HG03060 (cell line): ENCODE measurements at regions not wholly inside any gene's neighbourhood (a gene's known extent, or its start where the extent isn't known, plus 50 kb on each side); places are given as distances from the start of the nearest gene placed in this dataset.

Experiments used
- ATAC-seq: cut with Tn5 transposase; IDR thresholded peaks from one replicate; pipeline ENCODE4 v1.9.1; 2021; ENCODE audit warnings: low read depth, moderate number of reproducible peaks; ENCODE audit not compliant: unreplicated experiment

DNA sequence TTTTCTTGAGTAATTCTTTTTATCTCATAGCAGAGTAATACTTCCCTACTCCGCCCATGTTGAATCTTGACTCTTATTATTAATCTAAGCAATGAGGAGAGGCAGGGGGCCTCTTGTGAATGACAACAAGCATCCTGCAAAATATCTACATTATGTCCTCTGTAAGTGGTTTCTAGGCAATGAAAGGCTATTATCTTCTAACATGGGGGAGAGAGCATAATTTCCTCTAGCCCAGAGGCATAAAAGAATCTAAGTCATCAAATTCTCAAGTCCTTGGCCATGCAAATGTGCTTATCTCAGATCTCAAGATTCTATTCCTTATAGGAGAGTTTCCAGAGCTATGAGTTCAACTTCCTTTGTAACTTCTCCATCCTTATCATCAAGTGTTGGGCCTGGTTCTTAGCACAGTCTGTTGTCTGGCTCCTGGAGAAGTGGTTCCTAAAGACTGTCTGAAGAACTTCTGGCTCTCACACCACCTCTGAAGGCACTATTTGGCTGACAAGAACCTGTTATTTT is 423.1 kb upstream of the INTU start:
- ATAC-seq, result no peak

DNA sequence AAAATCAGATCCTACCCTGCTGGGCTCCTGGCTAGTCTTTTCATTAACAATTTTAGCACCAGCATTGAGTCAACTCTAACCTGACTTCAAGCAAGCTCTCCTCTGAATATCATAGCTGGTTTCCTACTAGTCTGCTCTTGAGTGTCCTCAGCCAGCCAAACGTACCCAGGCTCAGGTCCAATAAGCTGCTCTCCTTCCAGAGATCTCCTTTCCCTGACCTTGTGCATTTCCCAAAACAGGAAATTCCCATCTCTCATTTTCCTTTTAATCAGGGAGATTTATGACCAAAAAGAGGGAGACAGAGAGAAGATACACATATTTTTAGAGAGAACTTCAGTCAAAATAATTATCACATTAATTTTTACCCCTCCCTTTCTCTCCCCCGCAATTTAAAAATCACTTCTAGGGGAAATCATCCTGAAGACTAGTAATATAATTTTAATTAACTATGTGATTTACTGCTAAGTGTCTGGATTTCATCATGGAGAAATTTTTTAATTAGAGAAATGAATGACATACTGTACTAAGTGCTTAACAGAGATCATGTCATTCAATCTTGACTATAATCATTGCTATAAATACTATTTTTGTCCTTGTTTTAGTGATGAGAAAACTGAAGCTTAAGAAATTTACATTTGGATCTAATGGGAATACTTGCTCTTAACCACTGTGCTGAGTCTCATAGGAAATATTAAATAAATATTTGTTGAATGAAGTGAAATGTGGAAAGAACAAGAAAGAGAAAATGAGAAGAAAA is 421.7 kb upstream of the INTU start:
- ATAC-seq, result no peak

DNA sequence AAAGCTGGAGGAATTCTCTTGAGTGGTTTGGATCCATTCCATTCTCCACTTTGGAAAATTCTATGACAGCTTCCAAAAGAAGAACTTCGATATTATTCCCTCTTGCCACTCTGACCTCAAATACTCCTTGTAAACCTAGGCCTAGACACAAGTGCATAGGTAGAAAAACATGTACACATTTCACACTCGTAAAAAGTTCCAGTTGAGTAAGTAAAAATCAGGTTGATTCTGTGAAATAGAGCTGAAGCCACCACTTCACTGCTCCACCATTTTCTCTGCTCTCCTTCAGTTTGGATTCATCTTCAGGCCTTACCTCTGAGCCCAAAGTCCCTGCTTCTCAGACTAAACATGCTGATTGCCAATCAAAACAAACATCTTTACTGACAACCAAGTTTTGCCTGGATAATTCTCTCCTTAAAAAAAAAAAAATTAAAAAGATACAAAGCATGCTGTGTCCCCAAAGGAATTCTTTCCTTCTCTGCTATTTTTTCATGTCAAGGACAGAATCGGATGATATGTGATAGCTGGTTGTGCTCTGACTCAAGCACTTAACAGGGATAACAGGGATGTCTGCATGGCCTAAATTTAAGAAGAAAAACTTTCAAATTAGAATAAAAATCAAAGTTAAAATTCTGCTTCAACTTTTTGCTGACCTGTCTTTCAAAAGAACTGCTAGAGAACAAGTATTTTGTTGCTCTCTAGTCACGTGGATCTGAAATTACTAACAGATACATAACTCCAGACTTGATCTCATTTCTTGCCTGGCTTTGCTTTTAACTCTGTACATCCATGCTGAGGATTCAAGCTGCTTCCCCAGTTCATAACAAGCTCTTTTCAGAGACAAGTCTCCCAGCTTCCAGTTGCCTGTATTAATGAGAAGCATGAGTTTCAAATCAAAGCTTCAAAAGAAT is 420.9 kb upstream of the INTU start:
- no peak for ATAC-seq

DNA sequence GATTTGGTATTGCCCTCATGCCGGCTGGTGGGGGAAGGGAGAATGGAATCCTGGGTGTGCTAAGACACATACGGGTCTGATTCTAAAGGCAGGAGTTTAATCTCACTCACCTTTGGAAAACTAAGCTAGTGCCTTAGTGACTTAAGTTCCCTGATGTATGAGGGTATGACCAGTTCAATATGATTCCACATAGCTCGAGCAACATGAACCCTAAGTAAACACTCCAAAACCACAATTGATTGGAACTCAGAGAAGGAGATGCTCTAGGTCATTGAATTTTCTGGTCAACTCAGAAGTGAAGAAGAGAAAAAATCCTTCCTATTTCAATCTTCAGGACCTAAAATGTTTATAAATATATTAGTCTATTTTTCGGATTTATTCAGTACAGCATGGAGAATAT is 420.1 kb upstream of the INTU start:
- no peak for ATAC-seq

DNA sequence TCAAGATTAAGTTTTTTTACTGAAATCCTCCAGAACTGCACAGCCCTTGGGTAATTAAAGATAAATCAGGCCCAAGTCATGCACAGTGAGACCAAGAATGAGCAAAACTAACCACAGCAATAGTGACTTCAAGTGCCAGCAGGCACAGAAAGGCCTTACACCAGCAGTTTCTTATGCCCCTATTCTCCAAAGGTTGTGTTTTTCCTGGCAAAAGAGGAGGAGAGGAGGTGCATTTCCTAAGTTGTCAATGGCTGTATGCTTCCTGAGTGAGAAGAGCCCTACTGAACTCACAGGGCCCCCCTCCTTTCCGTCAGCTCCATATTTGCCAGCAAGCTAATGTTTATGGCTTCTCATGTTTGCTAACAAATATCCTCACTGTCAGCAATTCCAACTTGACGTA is 418.7 kb upstream of the INTU start:
- no peak for ATAC-seq

DNA sequence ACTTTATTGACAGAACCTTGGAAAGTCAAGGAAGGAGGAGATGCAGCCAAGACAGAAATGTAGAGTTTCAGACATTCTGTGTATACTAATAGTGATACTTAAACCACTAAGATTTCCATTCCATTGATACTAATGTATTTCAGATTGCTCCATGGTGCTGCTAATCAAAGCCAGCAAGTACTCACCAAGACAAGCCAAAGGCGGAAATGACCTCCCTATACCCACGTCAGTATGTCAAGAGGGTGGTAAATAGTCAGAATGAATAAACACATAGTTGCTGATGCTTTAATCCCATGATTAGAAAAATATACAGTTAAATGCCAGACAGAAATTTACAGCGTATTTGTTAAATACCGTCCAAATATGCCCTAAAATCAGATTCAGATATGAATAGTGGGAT is 417.8 kb upstream of the INTU start:
- no peak for ATAC-seq

DNA sequence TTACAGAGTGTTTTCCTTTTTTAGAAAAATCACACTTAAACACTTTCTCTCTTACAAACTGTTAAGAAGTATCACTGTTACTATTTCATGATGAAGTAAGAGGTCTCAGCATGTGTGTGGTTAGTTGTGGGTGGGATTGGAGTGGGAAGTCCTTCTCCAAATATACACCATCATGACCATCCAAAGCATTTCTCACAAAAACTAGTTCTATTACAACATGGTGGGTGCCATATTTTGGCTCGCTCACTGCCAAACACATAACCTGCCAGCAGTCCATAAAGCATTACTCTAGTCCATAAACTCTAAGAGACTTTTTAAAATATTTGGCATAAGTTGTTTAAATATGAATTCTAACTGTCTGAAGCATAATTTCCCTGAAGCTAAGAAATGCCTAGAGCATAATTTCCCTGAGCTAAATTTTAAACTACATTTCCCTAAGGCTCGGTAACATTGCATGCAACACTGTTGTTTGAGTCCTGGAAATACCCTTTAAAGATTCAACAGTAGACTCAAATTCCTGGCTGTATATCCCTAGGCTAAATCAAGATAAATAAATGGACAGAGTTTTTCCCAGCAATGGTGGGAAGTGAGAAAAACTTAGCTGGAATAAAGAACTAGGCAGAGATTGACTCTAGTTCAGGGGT is 415.0 kb upstream of the INTU start:
- no peak for ATAC-seq

DNA sequence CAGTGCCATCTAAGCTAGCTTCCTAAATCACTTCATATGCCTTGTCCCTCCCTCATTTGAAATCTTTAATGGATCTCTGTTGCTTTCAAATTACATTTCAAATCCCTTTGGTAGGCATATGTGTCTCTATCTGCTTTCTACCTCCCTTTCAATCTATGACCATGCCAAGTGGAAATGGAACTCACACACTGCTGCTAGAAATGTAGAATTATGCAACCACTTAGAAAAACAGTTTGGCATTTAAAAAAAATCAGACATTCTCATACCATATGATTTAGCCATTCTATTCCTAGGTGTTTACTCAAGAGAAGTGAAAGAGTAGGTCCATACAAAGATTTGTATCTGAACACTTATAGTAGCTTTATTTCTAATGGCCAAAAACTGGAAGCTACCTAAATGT is 413.5 kb upstream of the INTU start:
- no peak for ATAC-seq

DNA sequence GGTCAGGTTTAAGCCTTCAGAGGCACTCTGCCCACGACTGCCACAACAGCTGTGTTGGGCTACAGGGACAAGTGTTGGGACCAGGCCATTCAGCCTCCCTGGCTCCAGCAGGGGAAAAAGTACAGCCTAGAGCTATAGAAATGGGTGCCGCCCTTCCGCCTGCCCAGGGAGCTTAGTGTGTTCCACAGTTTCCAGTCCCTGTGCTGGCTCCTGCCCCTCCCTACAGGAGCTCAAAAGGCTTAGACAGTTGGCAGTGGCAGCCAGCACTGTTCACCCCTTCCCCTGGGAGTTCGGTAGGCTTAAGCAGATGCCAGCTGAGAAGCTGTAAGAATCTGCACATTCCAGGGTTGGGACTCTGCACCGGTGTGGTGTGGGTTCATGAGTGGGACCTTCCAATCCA is 408.2 kb upstream of the INTU start:
- ATAC-seq, result no peak

DNA sequence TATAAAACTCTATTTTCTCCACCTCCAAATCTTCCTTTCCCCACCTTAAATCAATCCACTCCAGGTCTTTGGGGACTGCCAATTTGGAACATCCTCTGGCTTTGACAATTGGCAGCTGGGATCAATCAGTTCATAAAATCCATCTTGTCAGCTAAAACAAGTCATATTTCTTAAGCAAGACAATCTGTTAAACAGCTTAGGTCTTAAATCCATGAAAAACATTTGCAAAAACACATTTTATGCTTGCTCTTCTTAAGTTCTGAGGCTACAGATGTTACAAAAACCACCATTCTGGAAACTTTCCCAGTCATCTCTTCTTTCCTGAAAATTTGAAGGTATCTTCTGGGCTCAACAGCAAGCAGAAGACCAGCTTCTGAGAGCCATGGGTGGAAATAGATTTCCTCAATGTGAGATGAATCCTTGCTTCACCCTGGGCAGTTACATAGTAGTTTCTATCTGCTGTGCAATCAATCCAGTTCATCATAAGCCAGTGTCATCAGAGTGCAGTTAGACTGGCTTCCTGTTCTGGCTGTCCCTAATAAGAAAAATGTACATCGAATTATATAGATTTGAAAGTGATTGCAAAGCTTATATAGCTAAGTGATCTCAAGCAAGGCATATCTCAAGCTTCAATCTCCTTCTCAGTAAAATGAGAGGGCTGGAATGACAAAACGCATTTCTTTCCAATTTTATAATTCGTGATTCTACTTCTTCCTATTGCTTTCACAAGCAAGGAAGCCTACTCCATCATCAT is 402.7 kb upstream of the INTU start:
- ATAC-seq, result no peak

DNA sequence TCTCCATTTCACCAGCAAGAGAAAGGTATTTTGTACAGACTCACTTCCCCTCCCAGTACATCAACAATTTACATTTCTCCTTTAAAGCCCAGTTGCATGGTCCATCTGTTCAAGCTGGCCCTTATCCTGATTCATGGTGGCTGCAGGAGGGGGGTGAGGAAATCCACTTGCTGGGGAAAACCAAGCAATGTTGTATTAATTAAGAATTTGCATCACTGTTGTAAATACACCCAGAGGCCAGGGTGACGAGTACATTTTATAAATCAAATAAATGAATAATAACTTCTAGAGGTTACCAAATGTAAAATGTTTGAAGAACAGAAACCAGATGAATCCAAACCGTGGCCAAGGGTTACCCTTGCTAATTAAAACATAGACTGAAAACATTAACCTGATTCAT is 395.9 kb upstream of the INTU start:
- ATAC-seq, result no peak

DNA sequence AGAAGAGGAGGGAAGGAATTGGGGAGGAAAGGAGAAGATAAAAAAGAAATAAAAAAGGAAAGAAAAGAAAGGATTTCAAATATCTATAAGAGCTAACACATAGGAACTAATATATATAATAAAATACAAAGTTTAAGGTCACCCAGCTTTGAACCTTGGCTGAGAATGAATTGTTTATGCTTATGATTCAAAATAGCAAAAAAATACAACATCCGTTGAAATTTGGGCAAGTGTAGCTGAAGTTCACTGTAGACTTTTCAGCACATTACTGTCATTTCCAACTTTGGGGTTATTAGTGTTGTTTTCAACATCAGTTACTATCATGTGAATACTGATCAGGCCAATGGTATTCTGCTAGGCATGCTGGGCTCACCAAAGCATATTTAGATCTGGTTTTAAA is 395.2 kb upstream of the INTU start:
- ATAC-seq, result no peak

DNA sequence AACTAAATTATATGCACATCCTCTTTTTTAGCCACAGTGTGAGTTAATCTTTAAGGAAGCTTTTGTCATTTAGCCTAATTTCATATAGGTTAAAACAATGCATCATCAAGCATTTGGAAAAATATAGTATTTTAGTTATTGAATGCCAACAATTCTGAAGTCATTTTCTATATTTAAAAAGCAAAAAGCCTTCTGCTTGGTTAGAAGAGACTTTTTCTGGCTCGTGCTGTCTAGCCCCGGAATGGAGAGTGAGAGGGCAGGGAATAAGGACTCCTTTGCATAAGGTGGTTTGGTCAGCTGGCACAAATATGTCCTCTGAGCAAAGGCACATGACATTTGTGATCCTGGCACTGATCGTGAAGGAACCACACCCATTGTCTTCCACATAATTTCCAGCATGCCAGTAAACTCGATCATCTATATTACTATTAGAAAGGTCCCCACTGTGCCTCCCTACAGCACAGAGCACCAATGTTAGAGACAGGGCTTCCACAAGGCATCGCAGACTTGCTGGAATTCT is 393.7 kb upstream of the INTU start:
- no peak for ATAC-seq

DNA sequence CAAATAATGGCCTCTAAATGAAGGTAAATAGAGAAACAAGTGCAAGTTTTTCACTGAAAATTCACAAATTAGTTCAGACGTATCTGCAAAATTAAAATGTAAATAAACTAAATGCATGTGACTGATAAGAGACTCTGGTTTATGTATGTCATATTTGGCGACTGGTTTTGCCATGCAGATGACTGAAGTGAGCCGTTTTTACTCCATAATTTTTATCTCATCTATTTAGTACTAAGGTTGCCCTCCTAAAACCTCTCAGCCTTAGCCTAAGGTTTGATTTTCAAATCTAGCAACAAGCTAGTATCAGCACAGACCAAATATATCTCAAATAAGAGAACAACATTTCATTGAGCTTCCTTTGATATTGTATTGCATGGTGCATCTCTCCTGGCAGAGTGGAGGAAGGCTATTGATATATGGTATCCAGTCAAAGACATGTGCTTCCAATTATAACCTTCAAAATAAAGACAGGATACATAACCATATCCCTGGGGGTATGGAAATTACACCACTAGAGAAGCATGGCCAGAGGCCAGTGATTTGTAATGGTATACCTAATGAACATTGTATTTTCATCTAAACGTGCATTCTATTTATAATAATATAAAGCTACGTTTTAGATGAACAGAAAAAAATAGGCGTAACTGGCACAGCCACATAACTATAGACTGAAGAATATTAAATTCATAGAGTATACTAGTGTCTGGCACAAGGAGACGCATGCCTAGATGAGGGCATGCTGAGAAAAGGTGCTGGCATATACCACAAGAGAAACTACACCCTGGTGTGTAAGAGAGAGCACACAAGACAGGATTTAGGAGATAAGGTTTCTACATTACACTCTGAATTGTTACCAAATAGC is 392.6 kb upstream of the INTU start:
- no peak for ATAC-seq

DNA sequence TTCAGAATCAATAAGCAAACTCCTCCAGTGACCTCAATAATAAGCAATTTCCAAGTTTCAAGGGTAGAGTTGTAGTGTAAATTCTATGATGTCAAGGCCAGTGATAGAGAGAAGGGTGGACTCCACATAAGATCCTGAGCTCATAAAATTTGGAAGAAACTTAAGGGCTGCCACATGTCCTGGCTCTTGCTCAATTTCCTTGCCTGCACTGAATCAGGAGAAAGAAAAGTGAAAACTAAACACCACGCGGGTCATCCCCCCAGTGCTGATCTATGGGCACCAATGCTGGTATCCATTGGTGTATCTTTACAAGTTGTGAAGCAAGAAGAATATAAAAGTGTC is 392.0 kb upstream of the INTU start:
- no peak for ATAC-seq

DNA sequence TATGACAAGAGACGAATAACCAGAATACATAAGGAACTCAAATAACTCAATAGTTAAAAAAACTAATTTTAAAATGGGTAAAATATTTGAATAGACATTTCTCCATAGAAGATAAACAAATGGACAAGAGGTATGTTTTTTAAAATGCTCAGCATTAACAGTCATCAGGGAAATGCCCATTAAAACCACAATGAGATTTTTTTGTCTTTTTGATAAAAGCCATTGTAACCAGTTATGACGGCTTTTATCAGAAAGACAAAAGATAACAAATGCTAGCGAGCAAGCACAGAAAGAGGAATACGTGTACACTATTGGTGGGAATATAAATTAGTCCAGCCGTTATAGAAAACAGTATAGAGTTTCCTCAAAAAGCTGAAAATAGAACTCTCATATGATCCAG is 388.2 kb upstream of the INTU start:
- ATAC-seq, result no peak

DNA sequence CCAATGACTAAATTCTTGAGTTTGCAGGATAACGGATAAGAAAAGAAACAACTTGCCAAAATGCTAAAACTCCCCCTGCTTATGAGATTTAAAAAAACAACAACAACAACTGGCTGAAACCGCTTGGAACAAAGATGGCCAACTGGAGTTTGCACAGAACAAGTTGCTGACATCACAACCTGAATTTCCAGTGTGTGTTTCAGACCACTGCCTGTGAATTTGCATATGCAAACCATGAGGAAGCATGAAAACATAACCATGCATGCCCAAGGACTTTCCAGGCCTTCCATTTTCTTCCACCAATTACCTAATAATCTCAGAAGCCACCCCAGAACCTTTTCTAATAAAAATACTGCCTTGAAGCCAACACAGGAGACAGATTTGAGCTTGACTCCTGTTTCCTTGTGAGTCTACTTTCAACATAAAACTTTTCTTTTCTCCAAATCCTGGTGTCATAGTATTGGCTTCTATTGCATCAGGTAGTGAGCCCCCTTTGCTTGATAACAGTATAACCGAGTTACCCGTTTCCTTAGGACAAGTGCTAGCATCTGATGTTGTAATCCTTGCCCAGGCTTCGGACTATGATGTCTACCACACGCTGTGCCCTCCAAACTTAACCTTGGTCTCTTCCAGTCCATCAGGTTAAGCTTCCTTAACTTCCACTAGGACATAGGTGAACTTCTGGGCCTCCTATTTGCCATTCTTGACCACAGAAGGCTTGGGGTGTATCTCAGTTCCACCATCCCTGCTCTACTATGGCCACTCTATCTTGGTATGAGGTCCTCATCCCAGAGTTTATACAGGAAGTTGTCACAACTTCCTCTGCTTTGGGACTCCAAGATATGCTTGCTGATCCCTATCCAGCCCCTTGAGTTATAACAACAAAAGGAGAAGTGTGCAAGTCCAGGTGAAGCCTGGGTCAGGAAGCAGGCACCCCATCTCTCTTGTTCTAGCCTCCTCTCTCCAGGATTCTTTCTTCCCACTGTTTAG is 385.5 kb upstream of the INTU start:
- ATAC-seq, result no peak

DNA sequence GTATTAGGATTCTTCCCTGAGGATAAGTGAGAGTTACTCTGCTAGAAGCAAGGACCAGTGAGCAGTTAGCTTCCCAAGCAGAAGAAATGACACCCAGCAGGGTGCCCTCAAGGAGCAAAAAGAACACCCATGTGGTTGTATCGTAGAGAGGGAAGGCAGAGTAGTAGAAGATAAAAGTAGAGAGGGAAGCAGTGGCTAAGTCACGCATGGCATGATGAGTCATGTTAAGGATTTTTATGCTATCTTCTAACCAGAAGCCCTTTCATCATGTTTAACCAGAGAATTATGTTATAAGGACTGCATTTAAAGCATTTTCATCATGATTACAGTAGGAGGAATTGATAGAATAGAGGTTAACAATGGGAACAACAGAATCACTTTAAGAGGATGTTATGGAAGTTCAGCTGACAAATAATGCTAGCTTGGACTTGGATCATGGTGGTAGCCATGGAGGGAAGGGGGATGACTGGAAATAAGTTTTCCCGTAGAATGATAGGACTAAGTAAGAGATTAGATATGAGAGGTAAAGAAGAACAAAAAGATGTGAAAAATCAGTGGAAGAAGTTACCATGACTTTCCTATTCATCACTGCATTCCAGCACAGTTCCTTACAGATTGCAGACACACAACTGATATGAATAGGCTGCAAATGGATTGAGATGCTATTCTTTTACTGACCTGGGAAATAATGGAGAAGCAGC is 383.5 kb upstream of the INTU start:
- no peak for ATAC-seq
